22Rv1 (cell line): ENCODE measurements at regions not wholly inside any gene's neighbourhood (a gene's known extent, or its start where the extent isn't known, plus 50 kb on each side); places are given as distances from the start of the nearest gene placed in this dataset.

Experiments used
- ZFX ChIP-seq: fragments of 450-650 bp; IDR thresholded peaks from 2 replicates; pipeline ENCODE4 v1.6.1; 2017; ENCODE audit warnings: antibody characterized with exemption, borderline replicate concordance
- TF ChIP-seq, protein P1 (sequence below): fragments of 450-650 bp; IDR thresholded peaks from 2 replicates; pipeline ENCODE4 v1.5.1; 2017; ENCODE audit warnings: mild to moderate bottlenecking

DNA sequence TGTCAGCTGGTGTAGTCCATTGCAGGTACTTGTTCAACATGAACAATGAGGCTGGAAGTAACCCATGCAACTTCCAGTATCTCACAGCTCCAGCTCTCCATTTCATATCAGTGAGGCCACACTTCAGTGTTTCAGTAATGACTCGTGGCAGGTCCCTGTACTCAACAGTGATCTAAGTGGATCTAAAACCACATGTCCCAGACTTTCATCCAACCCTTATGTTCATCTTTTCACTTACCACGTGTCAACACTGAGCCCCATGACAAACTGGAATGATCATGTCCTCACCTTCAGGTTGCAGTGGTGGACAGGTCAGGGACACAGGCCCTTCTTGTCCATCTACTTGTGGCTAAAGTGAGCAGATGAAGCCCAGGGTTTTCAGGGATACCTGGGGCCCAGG, 155.0 kb upstream of the GRB10 start:
- TF ChIP-seq, protein P1, sequence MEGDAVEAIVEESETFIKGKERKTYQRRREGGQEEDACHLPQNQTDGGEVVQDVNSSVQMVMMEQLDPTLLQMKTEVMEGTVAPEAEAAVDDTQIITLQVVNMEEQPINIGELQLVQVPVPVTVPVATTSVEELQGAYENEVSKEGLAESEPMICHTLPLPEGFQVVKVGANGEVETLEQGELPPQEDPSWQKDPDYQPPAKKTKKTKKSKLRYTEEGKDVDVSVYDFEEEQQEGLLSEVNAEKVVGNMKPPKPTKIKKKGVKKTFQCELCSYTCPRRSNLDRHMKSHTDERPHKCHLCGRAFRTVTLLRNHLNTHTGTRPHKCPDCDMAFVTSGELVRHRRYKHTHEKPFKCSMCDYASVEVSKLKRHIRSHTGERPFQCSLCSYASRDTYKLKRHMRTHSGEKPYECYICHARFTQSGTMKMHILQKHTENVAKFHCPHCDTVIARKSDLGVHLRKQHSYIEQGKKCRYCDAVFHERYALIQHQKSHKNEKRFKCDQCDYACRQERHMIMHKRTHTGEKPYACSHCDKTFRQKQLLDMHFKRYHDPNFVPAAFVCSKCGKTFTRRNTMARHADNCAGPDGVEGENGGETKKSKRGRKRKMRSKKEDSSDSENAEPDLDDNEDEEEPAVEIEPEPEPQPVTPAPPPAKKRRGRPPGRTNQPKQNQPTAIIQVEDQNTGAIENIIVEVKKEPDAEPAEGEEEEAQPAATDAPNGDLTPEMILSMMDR = no peak
- no peak for TF ChIP-seq ZFX
